Suprapubic skin (tissue), 4 donors: ENCODE measurements at regions not wholly inside any gene's neighbourhood (a gene's known extent, or its start where the extent isn't known, plus 50 kb on each side); places are given as distances from the start of the nearest gene placed in this dataset.

ENCODE experiments used
- CTCF ChIP-seq, 2 donors: fragments of 200-600 bp in 1 of 2; fragments of 450-650 bp in 1 of 2; sonication (generic) in 1 of 2; IDR thresholded peaks; one replicate each; pipeline ENCODE4 v1.5.1; 2016 to 2019; ENCODE audit warnings: antibody characterized with exemption in 2 of 2, mild to moderate bottlenecking in 1 of 2, moderate library complexity in 1 of 2
- EP300 ChIP-seq: sonication (generic); formaldehyde crosslinking; IDR thresholded peaks from one replicate; pipeline ENCODE4 v1.6.1; 2017; ENCODE audit warnings: antibody characterized with exemption
- POLR2A ChIP-seq, 2 donors: fragments of 450-650 bp; IDR thresholded peaks; one replicate each; pipeline ENCODE4 v1.6.1; 2017; ENCODE audit warnings: antibody characterized with exemption in 2 of 2, mild to moderate bottlenecking in 2 of 2, moderate library complexity in 2 of 2
- POLR2AphosphoS5 ChIP-seq, 3 donors: sonication (generic); formaldehyde crosslinking; IDR thresholded peaks; one replicate each; pipeline ENCODE4 v1.6.1; 2017; ENCODE audit warnings: antibody characterized with exemption in 3 of 3

DNA sequence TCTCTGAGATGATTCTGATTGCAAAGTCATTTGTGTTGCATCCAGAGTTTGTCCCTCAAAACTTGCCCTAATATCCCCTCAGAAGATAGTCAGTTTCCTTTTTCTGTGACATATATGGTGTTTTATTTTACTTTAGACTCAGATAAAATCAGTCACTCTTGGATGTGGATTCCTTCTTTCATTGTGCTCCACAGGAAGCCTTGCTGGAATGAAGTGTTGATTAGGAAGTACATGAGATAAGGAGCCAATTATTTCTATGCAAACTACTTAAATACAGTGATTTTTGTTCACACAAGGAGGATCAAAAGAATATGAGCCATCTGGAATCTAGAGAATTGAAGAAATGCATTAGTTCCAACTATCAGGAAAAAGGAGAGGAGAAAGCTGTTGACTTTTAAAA lies 107.6 kb upstream of the RXFP2 start:
- TF ChIP-seq CTCF (IDR thresholded peaks at IDR 0.05) (no peak), POLR2AphosphoS5 (IDR thresholded peaks at IDR 0.05) (no peak), EP300 (no peak), POLR2A (IDR thresholded peaks at IDR 0.05) (no peak)
